Suppressor macrophage treated with lipopolysaccharide for 4 hours (primary cell): ENCODE measurements at regions not wholly inside any gene's neighbourhood (a gene's known extent, or its start where the extent isn't known, plus 50 kb on each side); places are given as distances from the start of the nearest gene placed in this dataset.

Source experiments
- DNase-seq: peaks from one replicate; pipeline ENCODE4 v3.0.0-alpha.2; 2020

- DNase-seq: no peak
Measured at GRCh38 chr2:176546550-176546949, 277.3 kb downstream of the MTX2 start.

GRCh38 chr2:176552501-176553135 lies 283.4 kb downstream of the MTX2 start:
- no peak for DNase-seq

DNA sequence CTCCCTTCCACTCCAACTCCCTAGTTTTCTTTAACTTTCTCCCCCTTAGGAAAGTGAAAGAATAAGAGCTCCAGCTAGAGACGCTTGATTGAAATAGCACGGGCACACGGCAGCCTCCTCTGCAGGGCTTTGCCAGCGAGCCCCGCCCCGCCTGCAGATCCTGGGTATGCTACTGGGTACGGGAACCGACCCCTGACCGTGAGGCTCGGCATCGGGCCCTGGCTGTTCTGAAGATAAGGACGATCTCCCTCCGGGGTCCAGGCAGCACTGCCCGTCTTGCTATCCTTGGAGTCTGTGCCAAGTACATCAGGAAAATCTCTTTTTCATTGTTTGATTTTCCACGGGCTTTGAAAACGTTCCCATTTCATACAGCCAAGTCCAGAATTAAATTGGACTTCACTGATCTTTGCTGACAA lies 284.5 kb downstream of the MTX2 start:
- DNase-seq: peak; percentile 19

DNA sequence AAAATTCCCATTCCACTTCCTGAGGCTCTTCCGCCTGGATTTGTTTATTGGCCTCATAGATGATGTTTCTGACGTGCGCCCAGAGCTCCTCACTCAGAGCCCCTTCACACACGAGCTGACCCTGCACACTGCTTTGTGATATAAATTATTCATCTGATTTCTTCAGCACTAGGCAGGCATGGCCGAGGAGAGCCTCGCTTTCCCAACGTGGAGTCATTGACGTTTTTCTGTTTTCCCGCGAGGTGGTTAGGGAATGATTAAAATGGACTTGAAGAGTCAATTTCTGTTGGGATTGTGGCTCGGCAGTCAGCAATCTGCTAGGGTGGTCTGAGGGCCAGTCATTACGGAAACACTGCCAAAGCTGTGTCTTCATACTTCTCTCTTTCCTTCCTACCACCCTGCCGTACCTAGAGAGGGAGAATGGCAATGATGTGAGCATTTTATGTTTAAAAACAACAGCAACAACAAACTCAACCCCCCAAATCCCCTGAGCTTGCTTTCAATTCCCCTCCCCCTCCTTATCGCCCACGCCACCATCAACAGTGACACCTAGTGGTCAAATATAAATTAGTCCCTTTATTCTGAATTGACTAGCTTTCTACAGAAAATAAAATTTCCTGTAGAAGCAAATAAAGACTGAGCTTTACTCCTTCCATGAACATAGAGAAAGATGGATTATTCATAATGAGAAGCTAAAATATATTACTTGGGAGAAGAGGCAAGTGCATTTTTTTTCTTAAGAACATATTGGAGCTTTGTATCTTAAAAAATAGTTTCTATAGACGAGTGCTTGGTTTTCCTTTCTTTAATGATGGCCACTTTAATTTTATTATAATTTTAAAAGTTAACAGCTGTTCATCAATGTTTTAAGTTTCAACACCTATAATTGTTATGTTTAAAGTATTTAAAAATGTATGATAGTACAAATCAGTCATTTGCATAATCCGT lies 285.1 kb downstream of the MTX2 start:
- peak; percentile 50 for DNase-seq

- no peak for DNase-seq
Measured at GRCh38 chr2:176555112-176555511, 285.9 kb downstream of the MTX2 start.

DNA sequence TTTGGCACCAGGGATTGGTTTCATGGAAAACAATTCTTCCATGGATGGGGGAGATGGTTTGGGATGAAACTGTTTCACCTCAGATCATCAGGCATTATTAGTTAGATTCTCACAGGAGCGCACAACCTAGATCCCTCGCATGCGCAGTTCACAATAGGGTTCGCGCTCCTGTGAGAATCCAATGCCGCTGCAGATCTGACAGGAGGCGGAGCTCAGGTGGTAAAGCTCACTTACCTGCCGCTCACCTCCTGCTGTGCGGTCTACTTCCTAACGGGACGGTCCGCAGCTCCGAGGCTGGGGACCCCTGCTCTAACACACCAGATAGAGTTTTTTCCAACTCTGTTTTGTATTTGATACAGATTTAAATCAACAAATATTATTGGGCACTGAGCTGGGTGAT lies 286.5 kb downstream of the MTX2 start:
- no peak for DNase-seq

GRCh38 chr2:176556373-176556772 lies 287.1 kb downstream of the MTX2 start:
- DNase-seq: no peak

- no peak for DNase-seq
Measured at GRCh38 chr2:176557821-176558220, 288.6 kb downstream of the MTX2 start.

DNA sequence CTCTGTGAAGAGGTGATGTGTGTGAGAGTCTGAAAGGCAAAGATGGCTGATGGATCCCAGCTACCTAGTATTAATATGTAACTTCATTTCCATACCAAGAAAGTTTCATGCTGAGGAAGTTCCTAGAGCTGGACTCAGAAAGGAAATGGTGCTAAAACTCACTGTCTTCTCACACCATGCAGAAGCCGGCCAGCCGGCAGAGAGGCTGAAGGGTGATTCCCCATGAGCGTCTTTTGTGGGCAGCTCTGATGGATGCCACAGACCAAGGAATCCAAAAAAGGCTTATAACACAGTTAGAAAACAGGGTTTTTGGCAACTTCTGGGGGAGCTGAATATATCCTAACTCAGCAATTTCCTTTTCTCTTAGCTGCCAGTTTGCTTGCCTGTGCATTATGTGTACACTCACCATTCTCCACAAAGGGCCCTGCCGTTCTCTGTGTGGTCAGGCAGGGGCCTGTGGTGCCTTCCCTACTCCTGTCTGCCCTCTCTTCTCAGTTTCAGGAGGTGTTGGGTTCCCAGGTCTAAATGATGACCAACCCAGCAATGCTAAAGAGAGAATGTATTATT lies 289.4 kb downstream of the MTX2 start:
- no peak for DNase-seq

- DNase-seq: no peak
Measured at GRCh38 chr2:176560296-176560695, 291.1 kb downstream of the MTX2 start.

- DNase-seq: no peak
Measured at GRCh38 chr2:176561706-176562105, 292.5 kb downstream of the MTX2 start.

DNA sequence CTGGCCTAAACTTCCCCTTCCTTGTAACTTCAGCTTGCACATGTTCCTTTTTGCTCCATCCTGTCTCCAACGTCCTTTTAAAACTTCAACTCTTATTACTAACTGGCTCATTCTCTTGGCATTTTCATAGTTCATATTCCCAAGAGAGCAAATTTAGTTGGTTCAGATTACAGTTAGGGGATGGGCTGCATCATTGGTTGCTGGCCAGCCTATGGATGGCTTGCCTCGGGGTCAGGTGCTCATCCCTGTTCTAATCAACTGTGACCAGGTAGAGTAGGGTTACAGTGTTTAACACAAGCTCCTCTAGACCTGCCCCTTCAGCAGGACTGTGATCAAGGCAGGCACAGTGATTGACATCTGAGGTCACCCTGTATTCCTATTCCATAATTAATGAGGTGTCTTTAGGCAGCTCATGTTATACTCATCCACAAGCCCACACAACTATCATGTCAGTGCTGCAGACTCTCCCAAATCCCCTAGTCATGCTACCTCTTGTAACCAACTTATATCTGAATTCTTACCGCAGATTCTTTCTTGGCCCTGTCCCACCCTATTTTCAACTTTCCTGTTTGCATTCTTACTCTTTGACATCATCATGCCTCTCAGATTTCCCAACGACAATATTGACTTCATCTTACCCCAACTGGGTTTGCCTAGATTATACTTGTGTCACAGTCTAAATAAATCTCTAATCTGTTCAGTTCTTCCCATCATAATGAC lies 293.3 kb downstream of the MTX2 start:
- no peak for DNase-seq

- no peak for DNase-seq
Measured at GRCh38 chr2:176565641-176566323, 296.5 kb downstream of the MTX2 start.

DNA sequence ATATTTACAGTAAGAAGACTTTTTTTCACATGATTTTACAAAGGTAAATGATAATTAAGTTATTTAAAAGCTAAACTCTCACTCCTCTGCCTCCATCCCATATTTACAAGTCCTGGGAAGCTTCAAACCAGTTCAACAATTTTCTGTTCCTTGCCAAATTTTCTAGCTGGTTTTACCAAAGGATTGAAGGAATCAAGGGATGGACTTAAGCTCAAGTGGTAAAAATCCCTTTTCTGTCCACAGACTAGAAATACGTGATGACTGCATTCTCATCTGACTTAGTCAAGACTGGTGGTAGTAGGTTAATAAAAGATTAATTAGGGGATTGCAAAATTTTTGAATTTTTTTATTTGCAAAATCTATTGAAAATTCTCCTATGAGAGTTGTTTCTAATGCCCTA lies 297.3 kb downstream of the MTX2 start:
- no peak for DNase-seq

DNA sequence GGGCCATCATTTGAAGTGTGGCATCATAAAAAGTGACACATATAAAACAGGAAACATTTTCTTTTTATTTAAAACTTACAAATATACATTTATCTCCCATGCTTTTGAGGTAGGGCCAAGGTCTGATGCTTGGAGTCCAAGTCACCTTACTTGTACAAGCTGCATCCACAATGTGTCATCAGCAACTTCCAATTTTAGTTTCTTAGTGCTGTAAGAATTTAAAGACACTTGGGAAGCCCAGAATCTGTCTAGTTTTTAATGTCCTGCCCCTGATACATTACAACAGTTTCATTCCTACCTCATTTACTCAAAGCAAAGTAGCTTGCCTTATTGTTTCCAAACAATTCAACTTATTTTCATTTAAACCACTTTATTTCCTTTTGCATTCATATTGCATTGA lies 297.7 kb downstream of the MTX2 start:
- no peak for DNase-seq

DNA sequence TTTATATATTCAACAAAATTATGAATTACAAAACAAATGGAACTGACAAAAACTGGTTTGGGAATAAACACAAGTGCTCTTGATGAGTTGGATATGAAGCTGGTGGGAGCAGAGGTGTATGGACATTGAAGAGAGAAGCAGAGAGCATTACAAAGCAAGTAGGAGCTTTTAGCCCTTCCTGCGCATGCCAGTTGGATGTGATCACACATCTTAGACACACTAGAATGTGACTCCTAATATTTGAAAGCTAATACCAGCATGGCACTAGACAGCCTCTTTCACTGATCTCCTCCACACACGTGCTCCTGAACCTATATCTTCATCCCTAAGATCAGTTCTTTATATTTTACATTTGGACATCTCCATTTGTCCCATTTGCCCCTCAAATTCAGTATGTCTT lies 298.1 kb downstream of the MTX2 start:
- DNase-seq: no peak

- no peak for DNase-seq
Measured at GRCh38 chr2:176569574-176569973, 300.3 kb downstream of the MTX2 start.

GRCh38 chr2:176573612-176574483 lies 304.6 kb downstream of the MTX2 start:
- DNase-seq: no peak

GRCh38 chr2:176574484-176575236 lies 305.4 kb downstream of the MTX2 start:
- no peak for DNase-seq

DNA sequence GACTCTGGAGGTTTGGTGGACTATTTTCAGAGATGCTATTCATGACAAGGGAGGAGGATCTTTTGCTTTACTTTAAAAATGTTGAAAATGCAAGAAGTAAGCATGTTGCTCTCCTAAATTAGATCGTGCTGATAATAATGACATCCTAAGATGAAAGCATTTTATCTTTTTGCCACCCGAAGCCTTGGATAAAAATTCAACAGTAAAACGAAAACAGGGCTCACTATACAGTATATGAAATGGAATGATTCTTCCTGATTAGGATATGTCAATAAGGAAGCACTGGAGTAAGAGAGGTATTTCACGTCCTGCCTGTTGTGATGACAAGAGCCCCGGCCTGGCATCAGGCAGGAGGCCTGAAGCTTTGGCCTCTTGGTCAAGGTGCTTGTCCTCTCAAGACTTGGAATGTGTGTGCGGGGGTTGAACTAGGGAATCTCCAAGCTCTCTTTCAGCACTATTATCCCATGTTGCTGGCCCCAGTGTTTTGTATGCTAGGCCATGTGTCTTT lies 306.0 kb downstream of the MTX2 start:
- DNase-seq: no peak

DNA sequence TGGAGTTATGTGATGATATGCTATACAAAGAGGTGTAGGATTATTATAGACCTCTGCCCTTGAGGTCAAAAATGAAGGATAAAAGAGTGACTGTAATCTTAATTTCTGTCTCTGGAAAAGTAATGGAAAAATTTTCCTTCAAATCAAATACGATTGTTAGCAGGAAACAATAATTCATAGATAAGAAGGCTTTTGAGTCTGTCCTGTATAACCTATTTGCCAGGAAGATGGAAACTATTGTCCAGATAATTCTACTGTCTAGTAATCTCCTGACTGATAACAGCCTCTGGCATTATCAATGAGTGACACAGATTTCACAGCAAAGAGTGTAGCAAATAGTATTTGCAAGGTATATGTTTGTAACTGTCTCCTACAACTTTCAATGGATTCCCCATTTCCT lies 307.8 kb downstream of the MTX2 start:
- no peak for DNase-seq
